ENCODE measurements at regions not wholly inside any gene's neighbourhood (a gene's known extent, or its start where the extent isn't known, plus 50 kb on each side); places are given as distances from the start of the nearest gene placed in this dataset.

DNA sequence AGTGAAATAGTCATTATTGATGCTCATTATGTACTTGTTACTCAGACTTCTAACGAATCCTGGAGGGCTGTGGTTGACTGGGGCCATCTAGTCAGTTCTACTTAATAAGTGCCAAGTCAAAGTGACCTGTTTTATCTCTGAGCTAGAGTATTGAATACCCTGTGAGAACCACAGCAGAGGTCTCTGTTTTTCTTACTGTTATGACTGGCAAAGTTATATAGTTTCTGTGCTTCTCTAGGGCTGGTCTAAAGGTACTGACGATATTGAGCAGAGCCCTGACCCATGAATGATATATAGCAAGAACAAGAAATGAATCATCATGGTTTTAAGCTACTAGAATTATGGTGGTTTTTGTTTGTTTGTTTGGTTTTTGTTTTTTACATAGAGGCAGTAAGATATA lies 555.8 kb downstream of the PLA2G4A start:
- DNase-seq (ENCODE audit: insufficient read length, low spot score), result no peak
- peak; percentile 87 for FAIRE-seq
- TF ChIP-seq, protein P1, sequence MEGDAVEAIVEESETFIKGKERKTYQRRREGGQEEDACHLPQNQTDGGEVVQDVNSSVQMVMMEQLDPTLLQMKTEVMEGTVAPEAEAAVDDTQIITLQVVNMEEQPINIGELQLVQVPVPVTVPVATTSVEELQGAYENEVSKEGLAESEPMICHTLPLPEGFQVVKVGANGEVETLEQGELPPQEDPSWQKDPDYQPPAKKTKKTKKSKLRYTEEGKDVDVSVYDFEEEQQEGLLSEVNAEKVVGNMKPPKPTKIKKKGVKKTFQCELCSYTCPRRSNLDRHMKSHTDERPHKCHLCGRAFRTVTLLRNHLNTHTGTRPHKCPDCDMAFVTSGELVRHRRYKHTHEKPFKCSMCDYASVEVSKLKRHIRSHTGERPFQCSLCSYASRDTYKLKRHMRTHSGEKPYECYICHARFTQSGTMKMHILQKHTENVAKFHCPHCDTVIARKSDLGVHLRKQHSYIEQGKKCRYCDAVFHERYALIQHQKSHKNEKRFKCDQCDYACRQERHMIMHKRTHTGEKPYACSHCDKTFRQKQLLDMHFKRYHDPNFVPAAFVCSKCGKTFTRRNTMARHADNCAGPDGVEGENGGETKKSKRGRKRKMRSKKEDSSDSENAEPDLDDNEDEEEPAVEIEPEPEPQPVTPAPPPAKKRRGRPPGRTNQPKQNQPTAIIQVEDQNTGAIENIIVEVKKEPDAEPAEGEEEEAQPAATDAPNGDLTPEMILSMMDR (IDR thresholded peaks at IDR 0.05; ENCODE audit: insufficient read depth, missing control alignments), result no peak

DNA sequence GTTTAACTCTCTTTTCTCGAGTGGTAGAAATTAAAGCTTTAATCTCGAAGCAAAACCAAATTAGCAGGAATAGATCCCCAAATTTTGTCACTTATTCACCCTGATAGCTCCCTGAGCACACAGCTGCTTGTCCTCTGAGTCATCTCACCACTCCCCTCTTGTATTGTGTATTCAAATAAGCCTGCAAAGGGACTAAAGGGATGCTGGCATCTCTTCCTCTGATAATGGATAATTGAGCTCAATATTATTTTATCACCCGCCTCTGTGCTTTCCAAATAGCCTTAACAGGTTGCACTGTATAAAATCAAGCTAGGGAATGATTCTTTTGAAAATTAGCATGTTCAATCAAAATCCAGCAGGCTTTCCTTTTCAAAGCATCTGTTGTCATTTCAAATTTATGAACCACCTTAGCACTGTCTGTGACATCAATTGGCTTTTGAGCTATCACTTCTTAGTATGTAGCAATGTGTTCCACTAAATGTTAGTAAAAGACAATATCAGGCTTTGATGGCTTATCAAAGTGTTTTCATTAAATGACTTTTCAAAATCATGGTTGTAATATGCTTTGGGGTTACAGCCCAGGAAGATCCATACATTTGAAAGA lies 561.6 kb downstream of the PLA2G4A start:
- FAIRE-seq, result peak; percentile 88
- TF ChIP-seq, protein P1 (IDR thresholded peaks at IDR 0.05; ENCODE audit: insufficient read depth, missing control alignments), result no peak
- DNase-seq (ENCODE audit: insufficient read length, low spot score), result no peak

DNA sequence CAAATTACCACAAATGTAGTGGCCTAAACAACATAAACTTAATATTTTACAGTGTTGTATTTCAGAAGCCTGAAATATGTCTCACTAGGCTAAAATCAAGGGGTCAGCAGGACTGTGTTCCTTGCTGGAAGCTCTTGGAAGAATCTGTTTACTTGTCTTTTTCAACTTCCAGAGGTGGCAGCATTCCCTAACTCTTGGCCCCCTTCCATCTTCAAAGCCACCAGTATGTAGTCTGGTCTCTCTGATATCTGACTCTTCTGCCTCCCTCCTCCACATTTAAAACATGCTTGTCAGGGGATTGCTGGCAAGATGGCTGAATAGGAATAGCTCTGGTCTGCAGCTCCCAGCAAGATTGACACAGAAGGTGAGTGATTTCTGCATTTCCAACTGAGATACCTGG lies 567.5 kb downstream of the PLA2G4A start:
- DNase-seq (ENCODE audit: insufficient read length, low spot score) (no peak), FAIRE-seq (no peak)

DNA sequence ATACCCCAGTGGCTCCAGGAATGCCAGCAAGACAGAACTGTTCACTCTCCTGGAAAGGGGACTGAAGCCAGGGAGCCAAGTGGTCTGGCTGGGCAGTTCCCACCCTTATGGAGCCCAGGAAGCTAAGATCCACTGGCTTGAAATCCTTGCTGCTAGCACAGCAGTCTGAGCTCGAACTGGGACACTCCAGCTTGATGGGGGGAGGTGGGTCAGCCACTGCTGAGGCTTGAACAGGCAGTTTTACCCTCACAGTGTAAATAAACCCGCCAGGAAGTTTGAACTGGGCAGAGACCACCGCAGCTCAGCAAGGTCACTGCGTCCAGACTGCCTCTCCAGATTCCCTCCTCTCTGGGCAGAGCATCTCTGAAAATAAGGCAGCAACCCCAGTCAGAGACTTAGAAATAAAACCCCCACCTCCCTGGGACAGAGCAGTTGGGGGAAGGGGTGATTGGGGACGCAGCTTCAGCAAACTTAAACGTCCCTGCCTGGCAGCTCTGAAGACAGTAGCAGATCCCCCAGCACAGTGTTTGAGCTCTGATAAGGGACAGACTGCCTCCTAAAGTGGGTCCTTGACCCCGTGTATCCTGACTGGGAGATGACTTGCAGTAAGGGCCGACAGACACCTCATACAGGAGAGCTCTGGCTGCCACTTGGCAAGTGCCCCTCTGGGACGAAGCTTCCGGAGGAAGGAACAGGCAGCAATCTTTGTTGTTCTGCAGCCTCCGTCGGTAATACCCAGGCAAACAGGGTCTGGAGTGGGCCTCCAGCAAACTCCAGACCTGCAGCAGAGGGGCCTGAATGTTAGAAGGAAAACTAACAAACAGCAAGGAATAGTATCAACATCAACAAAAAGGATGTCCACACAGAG lies 568.4 kb downstream of the PLA2G4A start:
- TF ChIP-seq, protein P1 (IDR thresholded peaks at IDR 0.05; ENCODE audit: insufficient read depth, missing control alignments), result no peak
- DNase-seq (ENCODE audit: insufficient read length, low spot score) (no peak), FAIRE-seq (no peak)

More for the DNA sequence above, 567.5 kb downstream of the PLA2G4A start:
- TF ChIP-seq, protein P1 (IDR thresholded peaks at IDR 0.05; ENCODE audit: insufficient read depth, missing control alignments), result no peak

DNA sequence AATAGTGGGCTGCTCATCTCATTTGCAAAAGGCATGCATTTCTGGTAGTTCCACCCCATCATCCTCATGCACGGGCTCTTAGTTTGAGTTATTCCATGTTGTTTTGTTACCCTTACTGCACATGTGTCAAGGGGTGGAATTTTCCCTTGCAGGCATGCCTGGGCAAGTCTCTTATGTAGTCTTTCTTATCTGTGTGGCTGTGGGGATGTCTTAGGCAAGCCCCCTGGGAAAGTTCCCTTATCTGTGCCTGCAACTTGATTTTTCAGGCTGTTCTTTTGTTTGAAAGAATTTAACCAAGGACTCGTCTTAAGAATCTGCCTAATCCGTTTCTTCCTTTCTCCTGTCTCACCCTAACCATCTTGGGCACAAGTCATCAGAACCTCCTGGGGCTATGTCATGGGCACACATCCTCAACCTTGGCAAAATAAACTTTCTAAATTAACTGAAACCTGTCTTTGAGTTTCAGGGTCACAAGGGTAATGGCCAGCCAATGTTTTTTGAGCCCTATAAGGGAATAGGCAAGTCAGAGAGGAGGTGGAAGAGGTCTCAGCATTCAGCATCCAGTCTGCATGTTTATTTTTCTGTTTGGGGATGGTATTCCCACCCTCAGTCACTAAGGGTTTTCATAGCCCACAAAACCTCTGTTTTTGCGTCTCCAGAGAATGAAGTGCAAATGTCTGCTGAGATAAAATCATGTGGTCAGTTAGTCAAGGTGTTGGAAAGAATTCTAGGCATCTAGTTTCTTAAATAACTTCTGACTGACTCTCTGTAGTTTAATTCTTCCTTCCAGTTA lies 579.7 kb downstream of the PLA2G4A start:
- TF ChIP-seq, protein P1 (IDR thresholded peaks at IDR 0.05; ENCODE audit: insufficient read depth, missing control alignments), result no peak
- no peak for DNase-seq (ENCODE audit: insufficient read length, low spot score)
- FAIRE-seq, result peak; percentile 29

DNA sequence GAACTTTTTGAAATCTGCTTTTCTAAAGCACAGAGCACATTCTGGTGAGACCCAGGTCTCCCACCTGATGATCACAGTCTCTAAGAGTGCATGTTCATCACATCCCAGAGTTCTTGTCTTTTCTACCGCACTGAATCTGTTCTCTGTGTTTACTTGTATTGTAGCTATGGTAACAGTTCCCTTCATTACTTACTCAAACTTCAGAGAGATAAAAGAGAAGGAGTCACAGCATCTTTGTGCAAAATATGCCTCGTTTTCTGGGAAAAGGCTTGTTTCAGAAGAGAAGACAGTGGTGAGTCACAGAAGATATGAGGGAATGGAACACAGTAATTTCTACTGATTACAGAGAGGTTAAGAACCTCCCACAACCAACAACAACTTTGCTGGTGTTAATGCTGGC lies 580.6 kb downstream of the PLA2G4A start:
- FAIRE-seq (no peak), DNase-seq (ENCODE audit: insufficient read length, low spot score) (no peak)
- TF ChIP-seq, protein P1 (IDR thresholded peaks at IDR 0.05; ENCODE audit: insufficient read depth, missing control alignments), result no peak

All from D721Med (cell line).